ENCODE measurements at regions not wholly inside any gene's neighbourhood (a gene's known extent, or its start where the extent isn't known, plus 50 kb on each side); places are given as distances from the start of the nearest gene placed in this dataset.

DNA sequence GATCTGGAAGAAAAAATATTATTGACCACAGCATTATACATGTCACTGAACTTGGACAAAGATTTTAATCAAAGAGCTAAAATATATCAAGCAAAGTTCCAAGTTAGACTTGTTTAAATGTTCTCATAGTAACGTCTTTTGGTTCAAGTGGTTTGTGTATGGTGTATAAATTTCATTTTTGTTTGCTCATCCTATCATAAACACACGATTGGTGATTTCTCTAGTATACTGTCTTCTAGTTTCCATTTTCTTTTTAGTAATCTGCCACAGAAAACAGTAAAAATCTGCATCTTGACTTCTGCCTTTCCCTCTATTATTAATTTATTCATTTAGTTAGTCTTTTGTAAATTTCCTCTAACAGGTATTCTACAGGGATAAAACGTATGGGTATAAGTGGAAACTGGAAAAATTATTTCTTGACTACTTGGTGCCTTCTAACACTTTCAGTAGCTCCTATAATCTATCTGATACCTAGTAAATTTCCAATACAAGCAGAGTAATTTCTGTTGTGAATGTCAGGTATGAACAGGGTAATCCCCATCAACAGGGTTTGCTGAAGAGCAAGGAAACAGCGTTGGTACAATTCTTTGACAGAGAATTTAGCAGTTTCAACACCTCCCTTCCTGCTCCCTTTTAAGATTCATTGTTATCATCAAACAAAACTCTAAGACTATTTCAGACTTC lies 268.0 kb downstream of the PTPRC start:
- no peak for TF ChIP-seq CTCF (IDR thresholded peaks at IDR 0.05; ENCODE audit: low read depth, low read length)
- TF ChIP-seq EZH2phosphoT487 (IDR thresholded peaks at IDR 0.05; ENCODE audit: low read depth) = no peak

Measured in OCI-LY3 (cell line).